Heart left ventricle (tissue), 13 donors: ENCODE measurements at regions not wholly inside any gene's neighbourhood (a gene's known extent, or its start where the extent isn't known, plus 50 kb on each side); places are given as distances from the start of the nearest gene placed in this dataset.

Experiments
- CTCF ChIP-seq, 12 donors: fragments of 200-600 bp; sonication (generic) in 4 of 12; IDR thresholded peaks; one replicate each; pipeline versions ENCODE4 v1.5.0 to v1.8.0; 2018 to 2022; ENCODE audit warnings: antibody characterized with exemption in 12 of 12, mild to moderate bottlenecking in 5 of 12
- POLR2A ChIP-seq, 2 donors: fragments of 450-650 bp; IDR thresholded peaks; one replicate each; pipeline ENCODE4 v1.6.1; 2017; ENCODE audit warnings: antibody characterized with exemption in 2 of 2, mild to moderate bottlenecking in 2 of 2, moderate library complexity in 2 of 2
- donor health status: ischemic (EF 13 %, LVEDD 7.1; RV severe dilation, severe dysfunction).
- donor health status: DM: no; HTN: yes; CAD: no.
- donor health status: DM: no; HTN: no; CAD: no.
- donor health status: ischemic (EF 25% LVEDD 6.9; RV normal size, moderate dysfunction).
- donor health status: ischemic (EF 25% LVEDD 5.7; RV mildly dilated, moderate dysfunction).
- donor health status: ischemic (EF 35%, LVEDD 5.7; RV mildly dilated, moderate dysfunction).
- donor health status: nonischemic (EF 11% LVEDD 7.7; RV severe dilation, severe dysfunction).
- donor health status: DM: yes; HTN: yes; CAD: no.
- donor health status: PGD.
- donor health status: ischemic (EF 29% LVEDD 5.4; RV normal size, mild dysfunction).
- donor health status: nonischemic (EF 23%, LVEDD 6.1; RV moderate dilation, normal function).

- TF ChIP-seq CTCF (IDR thresholded peaks at IDR 0.05) (no peak), POLR2A (IDR thresholded peaks at IDR 0.05) (no peak)
Observed at GRCh38 chr13:38624822-38625221, 62.1 kb upstream of the FREM2 start.
